DMS79 (cell line): ENCODE measurements at regions not wholly inside any gene's neighbourhood (a gene's known extent, or its start where the extent isn't known, plus 50 kb on each side); places are given as distances from the start of the nearest gene placed in this dataset.

Source experiments
- DNase-seq: peaks from one replicate; lab custom pipeline; 2025; lab: John Stamatoyannopoulos, UW

- DNase-seq: peak; percentile 54
Observed at GRCh38 chr11:22491555-22492225, 133.9 kb downstream of the FANCF start.

GRCh38 chr11:22479971-22480720, 142.0 kb downstream of the SLC17A6 start:
- no peak for DNase-seq

DNA sequence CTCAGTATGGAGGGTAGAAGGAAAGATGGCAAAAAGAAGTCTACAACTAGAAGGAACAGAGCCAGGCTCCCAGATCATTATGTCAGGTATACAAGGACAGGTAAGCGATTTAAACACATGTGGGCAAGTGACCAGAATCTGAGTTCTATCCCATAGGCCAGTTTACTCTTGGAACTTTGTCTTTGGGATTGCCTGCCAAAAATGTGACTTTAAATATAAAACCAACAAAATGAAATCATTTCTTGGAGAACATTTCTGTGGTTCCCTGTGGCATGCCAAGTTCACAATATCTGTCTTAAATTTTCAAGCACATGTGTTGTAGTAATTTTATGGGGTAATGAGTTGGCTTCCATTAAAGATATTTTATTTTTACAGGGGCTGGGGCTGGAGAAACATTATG, 141.0 kb downstream of the SLC17A6 start:
- DNase-seq: no peak

DNA sequence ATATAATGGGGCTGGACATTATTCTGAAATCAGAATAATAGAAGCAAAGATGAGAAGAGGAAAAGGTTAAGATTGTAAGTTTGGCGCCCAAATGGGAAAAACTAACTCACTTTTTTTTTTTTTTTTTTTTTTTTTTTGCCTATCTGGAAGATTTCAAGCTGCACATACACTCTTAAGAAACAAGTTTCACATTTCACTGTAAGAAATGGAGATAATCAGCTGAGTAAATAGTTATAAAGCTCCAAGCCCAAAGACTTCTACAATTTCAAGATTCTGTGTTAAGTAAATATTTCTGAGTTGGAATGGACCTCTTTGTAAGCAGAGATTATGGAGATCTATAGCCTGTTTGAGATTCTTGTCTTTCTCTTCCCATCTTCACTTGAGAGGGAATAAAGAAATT, 140.0 kb downstream of the SLC17A6 start:
- no peak for DNase-seq

GRCh38 chr11:22477312-22477711, 139.1 kb downstream of the SLC17A6 start:
- DNase-seq: no peak

GRCh38 chr11:22476589-22476988, 138.4 kb downstream of the SLC17A6 start:
- DNase-seq: no peak

DNA sequence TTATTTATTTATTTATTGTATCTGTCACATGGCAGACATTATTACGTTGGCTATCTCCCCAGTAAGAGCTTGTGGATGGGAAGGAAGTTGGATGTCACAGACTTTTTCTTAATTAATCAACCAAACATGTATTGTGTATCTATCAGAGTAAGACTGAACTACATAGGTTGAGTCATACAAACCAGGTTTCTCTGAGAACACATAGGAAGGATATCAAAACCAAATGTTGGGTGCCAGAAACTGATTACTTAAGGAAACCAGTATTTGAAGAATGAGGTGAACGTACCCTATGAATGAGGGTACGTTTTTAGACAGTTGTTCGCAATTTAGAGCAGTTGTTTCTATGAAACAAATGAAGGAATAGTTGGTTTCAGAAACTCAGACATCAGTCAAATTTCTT, 136.4 kb downstream of the SLC17A6 start:
- no peak for DNase-seq

DNA sequence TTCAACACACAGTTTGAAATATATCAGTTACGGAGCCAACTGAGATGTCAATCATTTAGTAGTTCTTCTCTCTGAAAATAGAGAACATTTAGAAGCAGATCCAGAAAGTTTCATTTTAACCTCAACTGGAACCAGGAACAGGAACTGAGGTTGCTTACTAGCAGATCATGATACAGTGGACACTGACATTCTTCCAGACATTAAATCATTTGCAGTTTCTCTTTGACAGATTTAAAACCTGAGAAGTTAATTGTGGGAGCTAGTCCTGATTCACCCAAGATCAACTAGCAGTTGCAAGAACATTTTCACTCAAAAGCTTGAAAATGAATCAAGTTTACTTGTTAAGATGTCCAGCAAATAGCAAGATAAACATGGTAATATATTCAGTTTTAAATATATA, 135.4 kb downstream of the SLC17A6 start:
- no peak for DNase-seq

GRCh38 chr11:22472306-22472705, 134.1 kb downstream of the SLC17A6 start:
- no peak for DNase-seq

DNA sequence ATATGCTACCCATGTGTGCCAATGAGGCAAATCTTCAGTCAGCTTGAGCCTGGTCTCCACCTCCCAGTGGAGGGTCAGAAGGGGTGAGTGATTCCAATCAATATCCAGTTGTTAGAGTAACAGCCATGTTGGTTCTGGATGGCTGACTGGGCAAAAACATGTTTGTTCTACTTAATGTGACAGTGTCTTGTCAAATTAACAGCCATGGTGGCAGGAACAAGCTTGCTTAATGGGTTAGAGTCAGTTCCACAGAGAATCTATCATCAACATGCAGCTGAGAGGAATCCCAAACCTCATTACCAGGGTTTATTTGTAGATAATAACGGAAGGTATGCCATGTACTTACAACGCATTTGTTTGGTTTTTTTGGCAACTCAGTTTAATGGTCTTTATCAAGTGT, 133.2 kb downstream of the SLC17A6 start:
- DNase-seq: no peak

DNA sequence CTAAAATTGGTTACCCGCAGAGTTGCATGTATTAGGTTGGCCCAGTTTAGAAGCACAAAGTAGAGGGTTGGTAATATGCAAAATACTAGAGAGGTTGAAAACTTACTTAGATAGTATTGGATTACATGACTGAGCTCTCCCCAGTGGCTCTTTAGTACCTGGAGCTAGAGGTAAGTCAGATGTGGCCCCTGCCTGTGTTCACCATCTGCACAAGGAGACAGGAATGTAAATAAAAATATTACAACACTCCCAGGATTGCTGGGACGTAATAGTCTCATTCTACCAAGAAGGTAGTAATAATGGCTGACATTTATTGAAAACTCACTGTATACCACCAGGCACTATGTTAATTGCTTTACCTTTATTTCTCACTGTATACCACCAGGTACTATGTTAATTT, 129.6 kb downstream of the SLC17A6 start:
- no peak for DNase-seq

DNA sequence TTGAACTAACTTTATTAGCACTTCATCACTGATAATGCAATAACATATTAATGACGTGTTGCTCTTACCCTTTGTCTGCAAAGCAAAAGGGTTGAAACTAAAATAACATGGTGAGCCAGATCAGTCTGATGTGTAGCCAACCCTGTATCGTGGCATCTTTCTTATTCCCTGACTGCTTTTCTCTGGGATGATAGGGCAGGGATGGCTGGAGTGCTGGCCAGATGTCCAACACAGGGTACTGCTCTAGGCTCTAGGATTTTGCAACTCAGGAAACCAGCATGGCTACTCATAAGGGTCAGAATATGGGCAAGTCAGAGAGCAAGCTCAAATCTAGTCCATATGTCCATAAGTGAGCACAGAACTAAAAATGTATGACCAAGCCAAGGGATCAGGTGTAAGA, 129.1 kb downstream of the SLC17A6 start:
- no peak for DNase-seq

- DNase-seq: no peak
Observed at GRCh38 chr11:22466809-22467208, 128.6 kb downstream of the SLC17A6 start.

GRCh38 chr11:22466351-22466750, 128.2 kb downstream of the SLC17A6 start:
- no peak for DNase-seq

- DNase-seq: no peak
Observed at GRCh38 chr11:22465620-22466019, 127.4 kb downstream of the SLC17A6 start.

GRCh38 chr11:22461626-22462025, 123.4 kb downstream of the SLC17A6 start:
- DNase-seq: no peak

- DNase-seq: no peak
Observed at GRCh38 chr11:22460181-22460580, 122.0 kb downstream of the SLC17A6 start.

GRCh38 chr11:22459048-22459447, 120.9 kb downstream of the SLC17A6 start:
- DNase-seq: no peak

DNA sequence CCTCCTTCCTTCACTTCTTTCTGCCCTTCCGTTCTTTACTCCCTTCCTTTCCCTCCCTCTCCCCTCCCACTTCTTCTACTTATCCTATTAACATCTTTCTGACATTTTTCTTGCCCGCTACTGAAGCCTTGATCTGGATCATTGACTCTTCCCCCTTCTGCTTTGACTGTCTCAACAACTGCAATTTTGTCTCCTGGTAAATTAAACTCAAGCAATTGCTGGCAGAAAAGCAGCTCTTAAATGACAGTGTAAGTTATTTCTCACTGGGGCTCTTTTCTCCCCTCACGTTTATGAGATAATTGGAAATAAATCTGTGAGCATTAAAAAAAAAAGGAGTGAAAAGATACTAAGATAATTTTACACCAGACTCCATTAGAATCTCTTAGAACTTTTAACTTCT, 120.0 kb downstream of the SLC17A6 start:
- no peak for DNase-seq

DNA sequence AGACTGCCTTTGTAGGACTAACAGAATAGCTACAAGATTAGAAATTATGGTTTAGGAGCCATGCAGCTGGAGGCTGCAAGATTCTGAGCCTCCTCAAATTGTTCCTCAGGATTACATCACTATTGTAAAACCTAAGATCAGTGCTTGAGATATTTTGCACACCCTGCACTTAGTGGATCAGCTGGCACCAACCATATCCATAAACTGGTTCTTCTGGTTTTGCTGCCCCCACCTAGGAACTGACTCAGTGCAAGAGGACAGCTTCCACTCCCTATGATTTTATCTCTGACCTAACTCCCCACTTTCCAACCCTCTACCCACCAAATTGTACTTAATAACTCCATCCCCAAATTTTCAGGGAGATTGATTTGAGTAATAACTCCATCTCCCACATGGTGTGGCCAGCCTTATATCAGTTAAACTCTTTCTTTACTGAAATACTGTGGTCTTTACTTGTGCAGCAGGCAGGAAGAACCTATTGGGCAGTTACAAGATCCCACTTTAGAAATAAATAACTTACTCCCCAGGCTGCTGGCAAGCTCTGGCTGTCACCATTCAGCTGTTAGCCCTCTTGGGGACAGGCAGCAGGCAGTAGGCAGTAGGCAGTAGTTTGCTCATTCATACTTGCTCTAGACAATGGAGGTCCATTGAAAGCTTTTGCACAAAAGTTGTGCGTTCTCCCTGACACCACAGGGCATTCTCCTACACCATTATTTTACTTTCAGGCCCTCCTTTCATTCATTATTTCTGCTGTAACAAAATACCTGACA, 119.0 kb downstream of the SLC17A6 start:
- DNase-seq: peak; percentile 56

- no peak for DNase-seq
Observed at GRCh38 chr11:22454461-22455090, 116.4 kb downstream of the SLC17A6 start.

DNA sequence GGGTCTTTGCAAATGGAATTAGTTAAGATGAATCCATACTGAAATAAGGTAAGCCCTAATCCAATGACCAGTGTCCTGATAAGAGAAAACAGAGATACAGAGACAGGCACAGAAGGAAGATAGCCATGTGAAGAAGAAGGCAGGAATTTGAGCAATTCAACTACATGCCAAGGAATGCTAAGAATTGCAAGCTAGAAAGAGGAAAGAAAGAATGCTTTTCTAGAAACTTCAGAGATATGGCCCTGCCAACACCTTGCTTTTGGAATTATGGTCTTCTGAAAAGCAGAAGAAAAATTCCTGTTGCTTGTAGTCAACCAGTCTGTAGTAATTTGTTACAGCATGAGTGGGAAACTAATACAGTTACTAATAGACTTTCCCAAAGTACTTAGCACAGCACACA, 111.3 kb downstream of the SLC17A6 start:
- DNase-seq: no peak

GRCh38 chr11:22444076-22444475, 105.9 kb downstream of the SLC17A6 start:
- DNase-seq: no peak
